T-cell (primary cell): ENCODE measurements at regions not wholly inside any gene's neighbourhood (a gene's known extent, or its start where the extent isn't known, plus 50 kb on each side); places are given as distances from the start of the nearest gene placed in this dataset.

ENCODE experiments used
- ATAC-seq, 4 experiments: fragments of 200-7000 bp in 3 of 4; fragments of 150-1000 bp in 1 of 4; cut with Tn5 transposase; replicated peaks in 1 of 4; 1 replicate in 3 of 4; 2 replicates in 1 of 4; pipeline ENCODE4 v1.10.0; 2021; ENCODE audit warnings: moderate library complexity in 3 of 4, mild to moderate bottlenecking in 2 of 4, moderate number of reproducible peaks in 1 of 4
- CTCF ChIA-PET, 2 donors: fragments of 300-600 bp; sonication (Branson Sonifier 250); formaldehyde crosslinking; loops; one replicate each; lab custom pipeline; 2022; ENCODE audit warnings: antibody characterized with exemption in 2 of 2; lab: Charles Lee
- POLR2A ChIA-PET, 2 donors: fragments of 300-600 bp; sonication (Branson Sonifier 250); formaldehyde crosslinking; loops; one replicate each; lab custom pipeline; 2022; ENCODE audit warnings: antibody characterized with exemption in 2 of 2; lab: Charles Lee
- DNase-seq, 35 experiments: peaks; one replicate each; pipeline versions ENCODE4 v3.0.0 to v3.0.0-alpha.2; 2013 to 2023
- H3K27ac ChIP-seq: one replicate; pipeline ENCODE4 v1.5.1; 2013; ENCODE audit warnings: low read length
- H3K27me3 ChIP-seq, 2 experiments: replicated peaks in 1 of 2; 1 replicate in 1 of 2; 2 replicates in 1 of 2; pipeline versions ENCODE4 v1.6.1 to v1.7.0; 2013; ENCODE audit warnings: low read length in 1 of 2, mixed read lengths in 1 of 2; ENCODE audit not compliant: control insufficient read depth in 2 of 2, insufficient read depth in 2 of 2; ENCODE audit errors: extremely low read depth in 1 of 2
- H3K36me3 ChIP-seq, 2 donors: 1 replicate in 1 of 2; 2 replicates in 1 of 2; pipeline versions ENCODE4 v1.6.1 to v1.7.0; 2013; ENCODE audit warnings: low read length in 1 of 2; ENCODE audit not compliant: control insufficient read depth in 2 of 2, insufficient read depth in 1 of 2; ENCODE audit errors: extremely low read depth in 1 of 2
- H3K4me1 ChIP-seq, 2 experiments: 1 replicate in 1 of 2; 2 replicates in 1 of 2; pipeline versions ENCODE4 v1.6.1 to v1.7.0; 2013; ENCODE audit warnings: low read length in 2 of 2, mixed read lengths in 1 of 2; ENCODE audit not compliant: insufficient read depth in 2 of 2, control insufficient read depth in 1 of 2; ENCODE audit errors: extremely low read depth in 1 of 2
- H3K4me3 ChIP-seq, 2 donors: 1 replicate in 1 of 2; 2 replicates in 1 of 2; pipeline versions ENCODE4 v1.5.1 to v1.7.0; 2013; ENCODE audit warnings: mild to moderate bottlenecking in 2 of 2, low read length in 1 of 2, moderate library complexity in 1 of 2; ENCODE audit not compliant: control insufficient read depth in 1 of 2; ENCODE audit errors: extremely low read depth in 1 of 2
- H3K9me3 ChIP-seq: 2 replicates; pipeline ENCODE4 v1.7.0; 2013
- H3K27ac Mint-ChIP-seq, 2 donors: one replicate each; pipeline ENCODE4 v1.8.0; 2020 to 2021; ENCODE audit warnings: mild to moderate bottlenecking in 2 of 2, mixed read lengths in 2 of 2
- H3K27me3 Mint-ChIP-seq, 2 donors: one replicate each; pipeline ENCODE4 v1.8.0; 2021 to 2022; ENCODE audit warnings: mixed read lengths in 2 of 2
- H3K36me3 Mint-ChIP-seq: one replicate; pipeline ENCODE4 v1.8.0; 2021; ENCODE audit warnings: mixed read lengths
- H3K4me1 Mint-ChIP-seq, 3 donors: one replicate each; pipeline ENCODE4 v1.8.0; 2020 to 2022; ENCODE audit warnings: mixed read lengths in 3 of 3, mild to moderate bottlenecking in 1 of 3
- H3K4me3 Mint-ChIP-seq, 3 donors: one replicate each; pipeline ENCODE4 v1.8.0; 2020 to 2022; ENCODE audit warnings: mild to moderate bottlenecking in 3 of 3, mixed read lengths in 3 of 3, moderate library complexity in 3 of 3
- H3K9me3 Mint-ChIP-seq, 3 donors: one replicate each; pipeline ENCODE4 v1.8.0; 2020 to 2022; ENCODE audit warnings: mixed read lengths in 3 of 3
- WGBS: methylation state at CpG from one replicate; pipeline ENCODE4 v1.1.5; 2013; ENCODE audit warnings: missing lambda C conversion rate; ENCODE audit not compliant: insufficient coverage; 5-methylcytosine and 5-hydroxymethylcytosine counted together

GRCh38 chr14:27134200-27134599 is 536.4 kb upstream of the NOVA1 start:
- peaks cover 14 to 18% (median 15%) of the 10 kb centered on the region in 3 donors for H3K9me3 Mint-ChIP-seq
- no CpG with 5 or more reads among the region's 2 CpGs for WGBS
- Histone ChIP-seq H3K27ac (no peak overlapping the region), H3K9me3 (no peaks in the 10 kb centered on the region), H3K4me1 (no peaks in the 10 kb centered on the region), H3K4me3 (no peak overlapping the region), H3K36me3 (no peaks in the 10 kb centered on the region), H3K27me3 (no peaks in the 10 kb centered on the region)
- H3K27me3 Mint-ChIP-seq, result no peaks in the 10 kb centered on the region
- no peak overlapping the region for H3K27ac Mint-ChIP-seq
- DNase-seq (no peak), ATAC-seq (no peak)
- no peaks in the 10 kb centered on the region for H3K4me1 Mint-ChIP-seq
- no peaks in the 10 kb centered on the region for H3K36me3 Mint-ChIP-seq
- H3K4me3 Mint-ChIP-seq, result no peak overlapping the region
- CTCF ChIA-PET, result no interaction called here
- POLR2A ChIA-PET, result no interaction called here

GRCh38 chr14:27145170-27145569 is 547.3 kb upstream of the NOVA1 start:
- no CpG with 5 or more reads among the region's 1 CpG for WGBS
- CTCF ChIA-PET, result no interaction called here
- DNase-seq (no peak), ATAC-seq (no peak)
- H3K4me1 Mint-ChIP-seq, result no peaks in the 10 kb centered on the region
- H3K4me3 ChIP-seq, result no peak overlapping the region
- H3K9me3 Mint-ChIP-seq, result peaks cover 26 to 40% (median 32%) of the 10 kb centered on the region in 3 donors
- no peaks in the 10 kb centered on the region for H3K27me3 Mint-ChIP-seq
- no peaks in the 10 kb centered on the region for H3K36me3 Mint-ChIP-seq
- no peak overlapping the region for H3K27ac ChIP-seq
- no peak overlapping the region for H3K4me3 Mint-ChIP-seq
- POLR2A ChIA-PET, result no interaction called here
- no peak overlapping the region for H3K27ac Mint-ChIP-seq
- no peaks in the 10 kb centered on the region for H3K9me3 ChIP-seq
- H3K4me1 ChIP-seq, result no peaks in the 10 kb centered on the region
- no peaks in the 10 kb centered on the region for H3K27me3 ChIP-seq
- no peaks in the 10 kb centered on the region for H3K36me3 ChIP-seq

GRCh38 chr14:27148143-27148542 is 550.3 kb upstream of the NOVA1 start:
- no peaks in the 10 kb centered on the region for H3K36me3 Mint-ChIP-seq
- H3K27ac Mint-ChIP-seq, result no peak overlapping the region
- ChIA-PET CTCF (no interaction called here), POLR2A (no interaction called here)
- Histone ChIP-seq H3K4me3 (no peak overlapping the region), H3K9me3 (no peaks in the 10 kb centered on the region), H3K36me3 (no peaks in the 10 kb centered on the region), H3K27ac (no peak overlapping the region), H3K27me3 (no peaks in the 10 kb centered on the region), H3K4me1 (no peaks in the 10 kb centered on the region)
- no peak for ATAC-seq
- no peak overlapping the region for H3K4me3 Mint-ChIP-seq
- no peaks in the 10 kb centered on the region for H3K27me3 Mint-ChIP-seq
- no peaks in the 10 kb centered on the region for H3K4me1 Mint-ChIP-seq
- H3K9me3 Mint-ChIP-seq, result peaks cover 24 to 40% (median 29%) of the 10 kb centered on the region in 3 donors
- DNase-seq, result no peak

GRCh38 chr14:27164139-27164538 is 566.3 kb upstream of the NOVA1 start:
- peaks cover 3 to 22% (median 16%) of the 10 kb centered on the region in 3 donors for H3K9me3 Mint-ChIP-seq

GRCh38 chr14:27175489-27175888 is 577.7 kb upstream of the NOVA1 start:
- Histone ChIP-seq H3K9me3 (no peaks in the 10 kb centered on the region), H3K27ac (no peak overlapping the region), H3K4me1 (no peaks in the 10 kb centered on the region), H3K4me3 (no peak overlapping the region), H3K27me3 (no peaks in the 10 kb centered on the region), H3K36me3 (no peaks in the 10 kb centered on the region)
- CTCF ChIA-PET, result interaction anchor here in 1 of 2 donors (0.6 kb wide), 1 partner anchor 729 kb away, joined by 3 read pairs; no protein-coding TSS in a partner anchor
- H3K4me3 Mint-ChIP-seq, result no peak overlapping the region
- no peaks in the 10 kb centered on the region for H3K27me3 Mint-ChIP-seq
- no peak for ATAC-seq
- no peak for DNase-seq
- 75% methylated on average over 2 of the region's 6 CpGs for WGBS
- H3K36me3 Mint-ChIP-seq, result no peaks in the 10 kb centered on the region
- POLR2A ChIA-PET, result no interaction called here
- peaks cover 7 to 25% (median 24%) of the 10 kb centered on the region in 3 donors for H3K9me3 Mint-ChIP-seq
- no peaks in the 10 kb centered on the region for H3K4me1 Mint-ChIP-seq
- H3K27ac Mint-ChIP-seq, result no peak overlapping the region

More at GRCh38 chr14:27164139-27164538, 566.3 kb upstream of the NOVA1 start:
- no peak overlapping the region for H3K4me3 Mint-ChIP-seq
- no peaks in the 10 kb centered on the region for H3K9me3 ChIP-seq
- 83% methylated on average over 7 of the region's 8 CpGs for WGBS
- H3K4me3 ChIP-seq, result no peak overlapping the region
- ATAC-seq (no peak), DNase-seq (no peak)
- H3K4me1 ChIP-seq, result no peaks in the 10 kb centered on the region
- no peaks in the 10 kb centered on the region for H3K27me3 Mint-ChIP-seq
- no peak overlapping the region for H3K27ac Mint-ChIP-seq
- no peaks in the 10 kb centered on the region for H3K27me3 ChIP-seq
- H3K27ac ChIP-seq, result no peak overlapping the region
- no peaks in the 10 kb centered on the region for H3K36me3 Mint-ChIP-seq
- ChIA-PET POLR2A (no interaction called here), CTCF (no interaction called here)
- no peaks in the 10 kb centered on the region for H3K36me3 ChIP-seq
- no peaks in the 10 kb centered on the region for H3K4me1 Mint-ChIP-seq

GRCh38 chr14:27181333-27181732 is 583.5 kb upstream of the NOVA1 start:
- H3K9me3 Mint-ChIP-seq, result peaks cover 20 to 27% (median 26%) of the 10 kb centered on the region in 3 donors
- Histone ChIP-seq H3K27me3 (no peaks in the 10 kb centered on the region), H3K36me3 (no peaks in the 10 kb centered on the region), H3K9me3 (no peaks in the 10 kb centered on the region), H3K4me1 (no peaks in the 10 kb centered on the region), H3K4me3 (no peak overlapping the region), H3K27ac (no peak overlapping the region)
- ChIA-PET CTCF (no interaction called here), POLR2A (no interaction called here)
- ATAC-seq, result no peak
- no peaks in the 10 kb centered on the region for H3K36me3 Mint-ChIP-seq
- no peaks in the 10 kb centered on the region for H3K27me3 Mint-ChIP-seq
- no peak overlapping the region for H3K4me3 Mint-ChIP-seq
- DNase-seq, result no peak
- no peak overlapping the region for H3K27ac Mint-ChIP-seq
- WGBS, result 79% methylated on average over 2 of the region's 5 CpGs
- H3K4me1 Mint-ChIP-seq, result no peaks in the 10 kb centered on the region

- no peak for ATAC-seq
- Mint-ChIP-seq H3K4me3 (no peak overlapping the region), H3K27ac (no peak overlapping the region), H3K9me3 (peaks cover 20 to 33% (median 24%) of the 10 kb centered on the region in 3 donors), H3K27me3 (no peaks in the 10 kb centered on the region), H3K36me3 (no peaks in the 10 kb centered on the region), H3K4me1 (no peaks in the 10 kb centered on the region)
- ChIA-PET CTCF (no interaction called here), POLR2A (no interaction called here)
- H3K4me3 ChIP-seq, result no peak overlapping the region
- DNase-seq, result no peak
- H3K27ac ChIP-seq, result no peak overlapping the region
- no CpG with 5 or more reads among the region's 4 CpGs for WGBS
- no peaks in the 10 kb centered on the region for H3K9me3 ChIP-seq
- no peaks in the 10 kb centered on the region for H3K4me1 ChIP-seq
- H3K27me3 ChIP-seq, result no peaks in the 10 kb centered on the region
- no peaks in the 10 kb centered on the region for H3K36me3 ChIP-seq
These were observed 586.6 kb upstream of the NOVA1 start for GRCh38 chr14:27184427-27184826.
